ENCODE measurements at regions not wholly inside any gene's neighbourhood (a gene's known extent, or its start where the extent isn't known, plus 50 kb on each side); places are given as distances from the start of the nearest gene placed in this dataset.

GRCh38 chr2:16747689-16748088 lies 82.1 kb upstream of the CYRIA start:
- DNase-seq (ENCODE audit: low read depth): no peak
- no peak overlapping the region for H3K4me3 ChIP-seq (ENCODE audit: control insufficient read depth, low read depth, low read length)
- no peak for TF ChIP-seq CTCF (conservative IDR thresholded peaks at IDR 0.05; ENCODE audit: control insufficient read depth, insufficient read depth, low read depth, low read length)

- H3K4me3 ChIP-seq (ENCODE audit: control insufficient read depth, low read depth, low read length): no peak overlapping the region
- DNase-seq (ENCODE audit: low read depth): no peak
- TF ChIP-seq CTCF (conservative IDR thresholded peaks at IDR 0.05; ENCODE audit: control insufficient read depth, insufficient read depth, low read depth, low read length): no peak
Measured at GRCh38 chr2:16747257-16747656, 81.6 kb upstream of the CYRIA start.

GRCh38 chr2:16746833-16747232 lies 81.2 kb upstream of the CYRIA start:
- DNase-seq (ENCODE audit: low read depth): no peak
- no peak overlapping the region for H3K4me3 ChIP-seq (ENCODE audit: control insufficient read depth, low read depth, low read length)
- no peak for TF ChIP-seq CTCF (conservative IDR thresholded peaks at IDR 0.05; ENCODE audit: control insufficient read depth, insufficient read depth, low read depth, low read length)

GRCh38 chr2:16746329-16746728 lies 80.7 kb upstream of the CYRIA start:
- DNase-seq (ENCODE audit: low read depth): no peak
- no peak overlapping the region for H3K4me3 ChIP-seq (ENCODE audit: control insufficient read depth, low read depth, low read length)
- no peak for TF ChIP-seq CTCF (conservative IDR thresholded peaks at IDR 0.05; ENCODE audit: control insufficient read depth, insufficient read depth, low read depth, low read length)

GRCh38 chr2:16745466-16745865 lies 79.8 kb upstream of the CYRIA start:
- TF ChIP-seq CTCF (conservative IDR thresholded peaks at IDR 0.05; ENCODE audit: control insufficient read depth, insufficient read depth, low read depth, low read length): no peak
- no peak for DNase-seq (ENCODE audit: low read depth)

GRCh38 chr2:16744521-16744920 lies 78.9 kb upstream of the CYRIA start:
- no peak overlapping the region for H3K4me3 ChIP-seq (ENCODE audit: control insufficient read depth, low read depth, low read length)
- TF ChIP-seq CTCF (conservative IDR thresholded peaks at IDR 0.05; ENCODE audit: control insufficient read depth, insufficient read depth, low read depth, low read length): no peak
- DNase-seq (ENCODE audit: low read depth): no peak

More at GRCh38 chr2:16745466-16745865, 79.8 kb upstream of the CYRIA start:
- H3K4me3 ChIP-seq (ENCODE audit: control insufficient read depth, low read depth, low read length): no peak overlapping the region

GRCh38 chr2:16742026-16742425 lies 76.4 kb upstream of the CYRIA start:
- no peak overlapping the region for H3K4me3 ChIP-seq (ENCODE audit: control insufficient read depth, low read depth, low read length)
- DNase-seq (ENCODE audit: low read depth): no peak
- no peak for TF ChIP-seq CTCF (conservative IDR thresholded peaks at IDR 0.05; ENCODE audit: control insufficient read depth, insufficient read depth, low read depth, low read length)
